LNCAP (cell line): ENCODE measurements at regions not wholly inside any gene's neighbourhood (a gene's known extent, or its start where the extent isn't known, plus 50 kb on each side); places are given as distances from the start of the nearest gene placed in this dataset.

Experiments
- TF ChIP-seq, protein P1 (sequence below): fragments of 450-650 bp; IDR thresholded peaks from 2 replicates; pipeline ENCODE4 v1.5.1; 2017; ENCODE audit warnings: mild to moderate bottlenecking

DNA sequence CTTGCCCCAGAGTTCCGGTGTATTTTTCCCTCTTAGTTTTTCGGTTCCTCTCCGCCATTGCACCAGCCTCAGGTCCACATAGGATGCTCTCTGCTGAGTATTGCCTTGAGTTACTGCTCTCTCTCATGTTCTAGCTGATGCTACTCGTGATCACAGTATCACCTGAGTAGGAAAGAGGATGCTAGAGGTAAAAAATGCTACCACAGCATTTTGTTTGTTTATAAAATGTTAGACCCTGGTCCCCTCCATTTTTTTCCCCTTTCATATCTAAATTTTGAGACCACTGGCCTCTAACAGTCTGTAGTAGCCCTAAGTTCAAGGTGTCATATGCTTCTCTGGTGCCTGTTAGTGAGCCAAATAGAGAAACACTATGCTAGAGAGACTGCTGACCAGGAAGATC, 175.5 kb downstream of the OR2B2 start:
- TF ChIP-seq, protein P1, sequence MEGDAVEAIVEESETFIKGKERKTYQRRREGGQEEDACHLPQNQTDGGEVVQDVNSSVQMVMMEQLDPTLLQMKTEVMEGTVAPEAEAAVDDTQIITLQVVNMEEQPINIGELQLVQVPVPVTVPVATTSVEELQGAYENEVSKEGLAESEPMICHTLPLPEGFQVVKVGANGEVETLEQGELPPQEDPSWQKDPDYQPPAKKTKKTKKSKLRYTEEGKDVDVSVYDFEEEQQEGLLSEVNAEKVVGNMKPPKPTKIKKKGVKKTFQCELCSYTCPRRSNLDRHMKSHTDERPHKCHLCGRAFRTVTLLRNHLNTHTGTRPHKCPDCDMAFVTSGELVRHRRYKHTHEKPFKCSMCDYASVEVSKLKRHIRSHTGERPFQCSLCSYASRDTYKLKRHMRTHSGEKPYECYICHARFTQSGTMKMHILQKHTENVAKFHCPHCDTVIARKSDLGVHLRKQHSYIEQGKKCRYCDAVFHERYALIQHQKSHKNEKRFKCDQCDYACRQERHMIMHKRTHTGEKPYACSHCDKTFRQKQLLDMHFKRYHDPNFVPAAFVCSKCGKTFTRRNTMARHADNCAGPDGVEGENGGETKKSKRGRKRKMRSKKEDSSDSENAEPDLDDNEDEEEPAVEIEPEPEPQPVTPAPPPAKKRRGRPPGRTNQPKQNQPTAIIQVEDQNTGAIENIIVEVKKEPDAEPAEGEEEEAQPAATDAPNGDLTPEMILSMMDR = no peak

- TF ChIP-seq, protein P1 = no peak
Measured at GRCh38 chr6:27728442-27728841, 183.8 kb downstream of the OR2B2 start.

DNA sequence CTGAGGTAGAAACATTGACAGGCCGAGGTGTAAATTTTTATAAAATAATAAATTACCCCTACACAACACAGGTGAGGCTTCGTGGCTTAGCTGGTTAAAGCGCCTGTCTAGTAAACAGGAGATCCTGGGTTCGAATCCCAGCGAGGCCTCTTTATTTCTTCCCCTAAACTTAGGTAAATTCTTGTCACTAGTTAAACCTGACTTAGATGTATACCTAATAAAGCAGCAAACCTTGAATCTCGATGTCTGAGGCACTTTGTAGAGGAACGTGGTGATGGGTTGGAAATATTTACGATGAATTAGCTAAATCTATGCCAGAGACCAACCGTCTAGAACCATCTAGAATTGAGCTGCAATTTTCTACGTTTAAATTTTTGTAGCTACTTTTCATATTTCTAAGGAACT, 185.6 kb downstream of the OR2B2 start:
- TF ChIP-seq, protein P1 = no peak

DNA sequence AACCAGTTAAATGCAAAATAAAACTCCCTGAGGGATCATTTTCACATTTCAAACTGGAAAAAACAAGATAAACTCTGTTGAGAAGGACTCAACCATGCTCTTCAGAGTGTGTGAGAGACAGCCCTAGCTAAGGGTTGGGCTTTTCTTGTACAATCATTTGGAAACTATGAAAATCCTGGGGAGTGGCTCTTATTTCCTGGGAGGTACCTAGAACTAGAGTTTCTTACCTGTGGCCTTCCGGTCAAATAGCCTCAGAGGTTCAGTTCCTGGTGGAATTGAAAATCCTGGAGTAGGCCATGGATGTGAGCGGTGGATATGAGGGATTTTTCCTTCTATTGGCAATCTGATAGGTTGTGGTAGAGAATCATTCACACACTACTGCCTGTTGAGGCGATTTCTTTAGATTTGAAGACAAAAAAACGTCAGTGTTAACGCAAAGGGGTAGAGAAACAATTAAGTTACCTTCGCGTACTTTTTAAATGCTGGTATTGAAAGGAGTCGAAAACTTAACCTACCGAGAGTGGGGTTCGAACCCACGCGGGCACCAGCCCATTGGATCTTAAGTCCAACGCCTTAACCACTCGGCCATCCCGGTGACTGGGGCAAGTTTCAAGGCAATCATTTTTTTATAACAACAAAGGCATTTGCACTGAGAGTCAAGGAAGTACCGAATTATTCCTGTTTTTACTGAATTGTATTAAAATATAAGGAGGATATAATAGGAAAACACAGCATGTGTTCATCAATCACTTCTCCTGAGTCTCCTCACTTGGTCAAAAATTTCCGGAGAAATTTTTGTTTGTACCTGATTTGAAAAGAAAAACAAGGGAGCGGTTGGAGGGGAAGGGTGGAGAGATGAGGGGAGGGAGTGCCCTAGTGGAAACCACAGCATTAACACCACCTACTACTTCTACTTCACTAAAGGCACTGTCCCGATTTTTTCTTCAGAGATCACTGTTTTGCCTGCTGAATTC, 191.3 kb downstream of the OR2B2 start:
- TF ChIP-seq, protein P1 = no peak

DNA sequence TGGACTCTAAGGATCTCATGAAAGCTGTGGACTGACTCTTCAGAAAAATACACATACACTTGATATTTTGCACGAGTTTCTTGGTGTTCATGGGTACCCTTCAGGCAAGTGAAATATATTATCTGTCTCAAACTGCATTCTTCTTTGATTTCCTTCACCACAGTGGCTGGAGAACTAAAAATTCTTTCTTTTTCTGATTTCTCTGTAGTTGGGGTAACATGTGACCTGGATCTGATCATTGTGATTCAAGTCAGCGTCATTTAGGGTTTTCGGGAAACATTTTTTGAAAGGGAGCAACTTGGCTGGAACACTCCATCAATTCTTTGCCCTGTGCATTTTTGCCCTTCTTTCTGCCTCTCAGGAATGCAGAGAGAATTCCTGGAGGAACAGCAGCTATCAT, 205.8 kb downstream of the OR2B2 start:
- TF ChIP-seq, protein P1 = no peak

DNA sequence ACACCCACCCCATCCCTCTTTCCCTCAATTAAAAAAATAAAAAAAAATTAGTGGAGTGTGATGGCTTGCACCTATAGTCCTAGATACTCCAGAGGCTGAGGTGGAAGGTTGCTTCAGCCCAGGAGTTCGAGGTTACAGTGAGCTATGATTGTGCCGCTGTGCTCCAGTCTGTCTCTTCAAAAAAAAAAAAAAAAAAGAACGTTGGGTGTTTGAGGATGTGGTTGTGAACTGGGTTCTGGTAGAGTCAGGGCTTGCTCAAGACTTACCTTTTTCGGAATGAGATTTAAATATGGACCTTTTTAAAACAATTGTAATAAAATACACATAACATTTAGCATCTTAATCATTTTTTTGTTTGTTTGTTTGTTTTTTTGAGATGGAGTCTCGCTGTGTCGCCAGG, 211.9 kb downstream of the OR2B2 start:
- TF ChIP-seq, protein P1 = no peak

DNA sequence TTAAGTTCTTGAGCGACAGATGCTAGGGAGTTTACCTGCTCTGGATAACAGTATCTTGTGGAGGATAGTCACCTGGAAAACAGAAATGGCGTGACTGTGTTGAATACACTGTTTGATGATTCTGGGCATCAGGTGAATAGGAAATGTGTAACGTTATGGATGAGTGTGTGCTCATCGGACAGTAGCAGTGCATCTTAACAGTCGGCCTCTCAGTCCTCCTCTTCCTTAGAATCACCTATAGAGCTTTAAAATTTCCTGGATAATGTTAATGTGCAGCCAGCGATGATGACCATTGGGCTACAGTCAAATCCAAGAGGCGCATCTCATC, 217.7 kb downstream of the OR2B2 start:
- TF ChIP-seq, protein P1 = no peak
